NB4 (cell line): ENCODE measurements at regions not wholly inside any gene's neighbourhood (a gene's known extent, or its start where the extent isn't known, plus 50 kb on each side); places are given as distances from the start of the nearest gene placed in this dataset.

Source experiments
- DNase-seq: peaks from one replicate; pipeline ENCODE4 v3.0.0; 2010; ENCODE audit warnings: low read depth
- H3K4me3 ChIP-seq: one replicate; pipeline ENCODE4 v1.5.1; 2011; ENCODE audit warnings: mild to moderate bottlenecking, low read depth, low read length, moderate library complexity
- MYC ChIP-seq: IDR thresholded peaks from 2 replicates; pipeline ENCODE4 v1.6.1; 2011; ENCODE audit warnings: low read depth, low read length
- POLR2A ChIP-seq: IDR thresholded peaks from 2 replicates; pipeline ENCODE4 v1.6.1; 2011; ENCODE audit warnings: mild to moderate bottlenecking; ENCODE audit not compliant: insufficient read length; ENCODE audit errors: extremely low read depth
- TF ChIP-seq, protein P1 (sequence below): IDR thresholded peaks from one replicate; pipeline ENCODE4 v1.5.1; 2012; ENCODE audit warnings: low read depth, low read length
- TF ChIP-seq, protein P2 (sequence below): IDR thresholded peaks from 2 replicates; pipeline ENCODE4 v1.6.1; 2011; ENCODE audit warnings: low read depth, low read length

DNA sequence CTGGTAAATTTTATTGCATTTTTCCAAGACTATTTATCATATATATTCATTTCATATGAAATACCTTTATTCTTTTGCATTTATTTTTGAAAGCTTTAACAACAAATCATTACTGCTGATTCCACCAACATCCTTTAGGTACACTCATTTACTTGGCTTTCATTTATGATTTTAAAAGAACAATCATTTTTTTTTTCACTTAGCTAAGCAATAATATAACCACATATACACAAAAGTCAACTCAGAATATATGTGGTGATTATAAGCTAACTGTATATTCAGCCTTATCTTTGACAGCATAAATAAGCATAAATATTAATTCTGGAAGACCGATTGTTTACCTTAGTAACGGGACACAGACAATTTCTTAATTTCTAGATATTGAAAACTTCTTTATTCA lies 458.6 kb upstream of the ZNF385D start:
- TF ChIP-seq, protein P1, sequence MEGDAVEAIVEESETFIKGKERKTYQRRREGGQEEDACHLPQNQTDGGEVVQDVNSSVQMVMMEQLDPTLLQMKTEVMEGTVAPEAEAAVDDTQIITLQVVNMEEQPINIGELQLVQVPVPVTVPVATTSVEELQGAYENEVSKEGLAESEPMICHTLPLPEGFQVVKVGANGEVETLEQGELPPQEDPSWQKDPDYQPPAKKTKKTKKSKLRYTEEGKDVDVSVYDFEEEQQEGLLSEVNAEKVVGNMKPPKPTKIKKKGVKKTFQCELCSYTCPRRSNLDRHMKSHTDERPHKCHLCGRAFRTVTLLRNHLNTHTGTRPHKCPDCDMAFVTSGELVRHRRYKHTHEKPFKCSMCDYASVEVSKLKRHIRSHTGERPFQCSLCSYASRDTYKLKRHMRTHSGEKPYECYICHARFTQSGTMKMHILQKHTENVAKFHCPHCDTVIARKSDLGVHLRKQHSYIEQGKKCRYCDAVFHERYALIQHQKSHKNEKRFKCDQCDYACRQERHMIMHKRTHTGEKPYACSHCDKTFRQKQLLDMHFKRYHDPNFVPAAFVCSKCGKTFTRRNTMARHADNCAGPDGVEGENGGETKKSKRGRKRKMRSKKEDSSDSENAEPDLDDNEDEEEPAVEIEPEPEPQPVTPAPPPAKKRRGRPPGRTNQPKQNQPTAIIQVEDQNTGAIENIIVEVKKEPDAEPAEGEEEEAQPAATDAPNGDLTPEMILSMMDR = no peak
- no peak for DNase-seq
- H3K4me3 ChIP-seq = no peak overlapping the region

DNA sequence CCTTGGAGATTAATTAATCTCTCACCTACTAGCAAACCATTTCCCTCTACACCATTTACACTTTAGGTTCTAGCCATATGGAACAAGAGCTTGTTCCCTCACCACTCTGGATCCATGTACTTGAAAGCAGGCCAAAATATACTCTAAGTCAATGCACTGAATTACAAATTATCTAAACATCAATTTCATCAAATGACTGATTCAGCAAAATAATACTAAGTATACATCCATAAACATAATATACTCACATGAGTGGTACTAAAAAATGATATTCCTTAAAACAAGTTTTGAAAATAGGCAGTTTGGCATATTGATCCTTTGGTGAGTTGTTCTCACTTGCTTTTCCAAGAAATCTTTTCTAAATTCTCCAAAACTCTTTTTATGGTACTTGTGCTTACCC lies 459.7 kb upstream of the ZNF385D start:
- no peak for DNase-seq
- TF ChIP-seq, protein P1 = no peak
- TF ChIP-seq, protein P2, sequence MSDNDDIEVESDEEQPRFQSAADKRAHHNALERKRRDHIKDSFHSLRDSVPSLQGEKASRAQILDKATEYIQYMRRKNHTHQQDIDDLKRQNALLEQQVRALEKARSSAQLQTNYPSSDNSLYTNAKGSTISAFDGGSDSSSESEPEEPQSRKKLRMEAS = no peak
- no peak for TF ChIP-seq POLR2A
- TF ChIP-seq MYC = no peak
- no peak overlapping the region for H3K4me3 ChIP-seq

DNA sequence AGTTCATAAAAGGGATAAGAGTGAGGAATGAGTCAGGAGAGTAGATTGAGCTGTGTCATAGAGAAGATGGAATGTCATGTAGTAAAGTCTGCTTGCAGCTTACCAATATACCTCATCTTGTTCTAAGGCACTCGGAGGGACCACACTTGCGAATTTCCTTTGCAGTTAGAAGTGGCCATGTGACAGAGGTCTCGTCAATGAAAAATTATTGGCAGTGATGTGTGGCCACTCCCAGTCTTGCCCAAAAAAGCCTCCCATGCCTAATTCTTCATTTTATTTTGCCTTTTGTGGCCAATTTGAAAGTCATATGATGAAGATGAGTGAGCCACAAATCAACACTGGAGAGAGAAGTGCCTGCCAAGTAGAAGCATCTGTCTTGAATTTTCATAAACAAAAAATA lies 465.6 kb upstream of the ZNF385D start:
- no peak for DNase-seq
- H3K4me3 ChIP-seq = no peak overlapping the region
- TF ChIP-seq, protein P1 = no peak
- TF ChIP-seq POLR2A (no peak), MYC (no peak)
- TF ChIP-seq, protein P2 = no peak

DNA sequence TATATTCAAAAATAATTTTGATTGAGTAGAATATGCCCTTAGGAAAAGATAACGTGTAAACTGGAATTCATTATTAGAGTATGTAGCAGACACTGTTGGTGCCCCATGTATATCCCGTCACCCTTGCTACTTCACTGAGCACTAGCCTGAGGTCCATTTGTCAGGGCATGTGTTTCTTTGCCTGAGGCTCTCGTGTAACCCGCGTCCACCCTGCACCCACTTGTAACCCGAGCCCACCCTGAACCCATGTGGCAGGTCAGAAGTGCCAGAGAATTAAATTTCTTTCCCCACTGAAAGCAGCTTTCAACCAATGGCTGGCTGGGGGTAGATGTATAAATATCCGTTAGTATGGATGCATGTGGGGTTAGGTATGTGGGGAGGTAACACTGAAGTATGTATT lies 474.2 kb upstream of the ZNF385D start:
- TF ChIP-seq, protein P2 = no peak
- TF ChIP-seq, protein P1 = no peak
- no peak for TF ChIP-seq POLR2A
- no peak for TF ChIP-seq MYC
- no peak overlapping the region for H3K4me3 ChIP-seq
- no peak for DNase-seq

DNA sequence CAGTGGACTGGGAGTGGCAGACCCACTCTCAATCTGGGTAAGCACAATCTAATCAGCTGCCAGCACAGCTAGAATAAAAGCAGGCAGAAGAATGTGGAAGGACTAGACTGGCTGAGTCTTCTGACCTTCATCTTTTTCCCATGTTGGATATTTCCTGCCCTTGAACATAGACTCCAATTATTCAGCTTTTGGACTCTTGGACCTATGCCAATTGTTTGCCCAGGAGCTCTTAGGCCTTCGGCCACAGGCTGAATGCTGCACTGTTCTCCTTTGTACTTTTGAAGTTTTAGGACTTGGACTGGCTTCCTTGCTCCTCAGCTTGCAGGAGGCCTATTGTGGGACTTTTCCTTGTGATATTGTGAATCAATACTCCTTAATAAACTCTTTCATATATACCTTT lies 477.7 kb upstream of the ZNF385D start:
- TF ChIP-seq, protein P2 = no peak
- TF ChIP-seq POLR2A (no peak), MYC (no peak)
- TF ChIP-seq, protein P1 = no peak
- no peak for DNase-seq
- no peak overlapping the region for H3K4me3 ChIP-seq

DNA sequence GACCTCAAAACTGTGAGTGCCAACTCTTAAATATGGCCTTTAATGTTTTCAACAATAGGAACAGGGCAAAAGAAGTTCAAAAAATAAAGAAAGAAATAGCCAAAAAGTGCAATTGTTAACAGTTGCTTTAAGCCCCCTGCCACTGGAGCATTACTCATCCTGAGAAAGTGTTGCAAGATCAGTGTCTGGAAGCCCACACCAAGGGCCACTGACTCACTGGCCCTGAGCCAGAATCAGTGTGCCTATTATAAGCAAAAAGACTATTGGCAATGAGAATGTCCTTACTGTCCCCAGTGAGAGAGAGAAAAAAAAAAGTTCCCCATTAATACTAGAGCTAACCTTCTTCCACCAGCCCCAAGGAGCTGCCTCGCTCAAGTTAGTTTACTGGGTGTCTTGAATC lies 480.1 kb upstream of the ZNF385D start:
- DNase-seq = peak; percentile 36
- H3K4me3 ChIP-seq = no peak overlapping the region
- TF ChIP-seq, protein P1 = no peak
- TF ChIP-seq MYC = no peak
- TF ChIP-seq, protein P2 = no peak
- TF ChIP-seq POLR2A = no peak
